Muscle of leg (tissue), 3 donors: ENCODE measurements at regions not wholly inside any gene's neighbourhood (a gene's known extent, or its start where the extent isn't known, plus 50 kb on each side); places are given as distances from the start of the nearest gene placed in this dataset.
"Not testable (repeated sequence)": the region's sequence is repeated elsewhere in the genome, so short reads cannot be mapped to it uniquely, and the experiment has no call there.

ENCODE experiments used
- DNase-seq: peaks from one replicate; pipeline ENCODE4 v3.0.0; 2013
- H3K27ac ChIP-seq: one replicate; pipeline ENCODE4 v1.5.1; 2013; ENCODE audit warnings: mild to moderate bottlenecking, low read length, control low read depth
- H3K27me3 ChIP-seq: one replicate; pipeline ENCODE4 v1.6.1; 2013; ENCODE audit warnings: low read length; ENCODE audit not compliant: control insufficient read depth, insufficient read depth
- H3K36me3 ChIP-seq: one replicate; pipeline ENCODE4 v1.6.1; 2013; ENCODE audit warnings: low read length; ENCODE audit not compliant: control insufficient read depth, insufficient read depth
- H3K4me1 ChIP-seq: one replicate; pipeline ENCODE4 v1.6.1; 2013; ENCODE audit warnings: low read length; ENCODE audit not compliant: control insufficient read depth, insufficient read depth
- H3K4me3 ChIP-seq: one replicate; pipeline ENCODE4 v1.5.1; 2013; ENCODE audit warnings: low read length, control low read depth
- H3K9me3 ChIP-seq: replicated peaks from 2 replicates; pipeline ENCODE4 v1.6.1; 2013; ENCODE audit warnings: low read depth, low read length; ENCODE audit not compliant: control insufficient read depth
- WGBS: methylation state at CpG from one replicate; pipeline ENCODE4 v1.1.5; 2013; ENCODE audit warnings: missing lambda C conversion rate; ENCODE audit not compliant: insufficient coverage; 5-methylcytosine and 5-hydroxymethylcytosine counted together

DNA sequence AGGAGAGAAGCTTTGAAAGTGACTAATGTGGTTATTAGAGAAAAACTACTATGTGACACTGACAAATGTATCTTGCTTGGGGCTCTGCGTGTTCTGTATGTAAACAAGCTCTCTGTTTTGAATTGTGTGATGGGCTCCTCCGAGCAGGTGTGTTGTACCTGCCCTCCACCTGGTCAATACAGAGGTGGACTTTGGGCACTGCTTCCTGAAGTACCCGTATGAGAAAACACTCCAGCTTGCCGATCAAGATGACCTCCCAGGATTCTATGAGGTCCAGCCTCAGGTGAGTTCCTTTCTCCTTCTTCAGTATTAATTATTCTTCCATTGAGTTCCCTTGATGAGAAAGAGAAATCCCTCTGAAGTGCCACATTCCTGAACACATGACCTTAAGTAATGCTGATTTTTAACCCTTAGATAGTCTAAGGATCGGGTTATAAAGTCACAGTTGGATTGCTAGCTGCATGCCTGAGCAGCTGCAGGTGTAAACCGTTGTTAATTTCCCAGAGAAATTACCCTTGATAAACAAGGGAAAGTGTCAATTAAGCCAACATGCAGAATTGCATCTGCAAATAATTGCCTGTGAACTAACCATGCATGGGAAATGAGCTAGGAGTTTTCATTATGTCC is 292.0 kb upstream of the NBPF12 start:
- WGBS, result no CpG with 5 or more reads among the region's 6 CpGs
- H3K27me3 ChIP-seq, H3K36me3 ChIP-seq, H3K4me3 ChIP-seq, H3K4me1 ChIP-seq, DNase-seq, H3K27ac ChIP-seq, H3K9me3 ChIP-seq: not testable (repeated sequence)

DNA sequence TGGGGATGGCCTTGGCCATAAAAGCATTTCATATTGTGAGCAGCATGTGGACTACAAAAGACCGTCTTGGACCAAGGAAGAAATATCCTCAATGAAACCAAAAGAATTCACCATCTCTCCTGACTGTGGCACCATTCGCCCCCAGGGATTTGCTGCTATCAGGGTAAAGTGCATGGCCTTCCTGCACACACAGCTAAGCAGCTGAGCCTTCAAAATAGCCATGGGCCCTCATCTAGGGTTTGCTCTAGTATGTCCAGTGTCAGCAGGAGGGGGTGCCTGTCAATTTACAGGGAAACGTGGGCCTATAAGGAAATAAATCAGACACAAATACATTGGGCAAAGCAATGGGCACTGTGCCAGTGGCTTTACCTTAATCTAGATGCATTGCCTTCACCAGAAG is 296.6 kb upstream of the NBPF12 start:
- H3K4me1 ChIP-seq, H3K36me3 ChIP-seq, H3K27me3 ChIP-seq, DNase-seq, H3K9me3 ChIP-seq, H3K4me3 ChIP-seq, H3K27ac ChIP-seq: not testable (repeated sequence)
- no CpG with 5 or more reads among the region's 3 CpGs for WGBS

GRCh38 chr1:146640671-146641070 is 297.5 kb upstream of the NBPF12 start:
- not testable (repeated sequence) for H3K4me3 ChIP-seq, H3K9me3 ChIP-seq, H3K27ac ChIP-seq, DNase-seq, H3K27me3 ChIP-seq, H3K4me1 ChIP-seq, H3K36me3 ChIP-seq
- WGBS, result 59% methylated on average over 3 of the region's 5 CpGs

- not testable (repeated sequence) for DNase-seq, H3K9me3 ChIP-seq, H3K4me1 ChIP-seq, H3K27me3 ChIP-seq, H3K4me3 ChIP-seq, H3K36me3 ChIP-seq, H3K27ac ChIP-seq
- no CpG with 5 or more reads among the region's 1 CpG for whole genome bisulfite sequencing
Observed at GRCh38 chr1:146630302-146630701, 307.8 kb upstream of the NBPF12 start.

GRCh38 chr1:146618582-146618981 is 319.5 kb upstream of the NBPF12 start:
- H3K4me3 ChIP-seq, H3K9me3 ChIP-seq, DNase-seq, H3K27ac ChIP-seq, H3K4me1 ChIP-seq, H3K36me3 ChIP-seq, H3K27me3 ChIP-seq: not testable (repeated sequence)
- no CpG with 5 or more reads among the region's 4 CpGs for WGBS

DNA sequence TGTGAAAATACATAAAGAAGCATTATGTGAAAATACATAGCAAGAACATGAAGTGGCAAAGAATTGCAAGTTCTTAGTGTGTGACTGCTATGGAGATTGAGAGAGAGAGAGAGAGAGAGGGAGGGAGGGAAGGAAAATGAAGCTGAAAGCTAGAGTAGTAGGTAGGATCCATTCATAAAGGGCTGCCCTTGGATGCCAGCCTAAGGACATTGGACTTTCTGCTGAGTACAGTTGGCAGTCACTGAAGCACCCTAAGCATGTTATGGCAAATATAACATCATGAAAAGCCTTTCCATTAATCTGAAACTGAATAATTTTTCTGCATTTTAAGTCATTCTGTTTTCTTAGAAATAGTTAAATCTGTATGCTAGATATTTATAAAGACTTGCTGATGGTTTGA is 333.4 kb upstream of the NBPF12 start:
- not testable (repeated sequence) for DNase-seq, H3K4me1 ChIP-seq, H3K36me3 ChIP-seq, H3K9me3 ChIP-seq, H3K27ac ChIP-seq, H3K4me3 ChIP-seq, H3K27me3 ChIP-seq

DNA sequence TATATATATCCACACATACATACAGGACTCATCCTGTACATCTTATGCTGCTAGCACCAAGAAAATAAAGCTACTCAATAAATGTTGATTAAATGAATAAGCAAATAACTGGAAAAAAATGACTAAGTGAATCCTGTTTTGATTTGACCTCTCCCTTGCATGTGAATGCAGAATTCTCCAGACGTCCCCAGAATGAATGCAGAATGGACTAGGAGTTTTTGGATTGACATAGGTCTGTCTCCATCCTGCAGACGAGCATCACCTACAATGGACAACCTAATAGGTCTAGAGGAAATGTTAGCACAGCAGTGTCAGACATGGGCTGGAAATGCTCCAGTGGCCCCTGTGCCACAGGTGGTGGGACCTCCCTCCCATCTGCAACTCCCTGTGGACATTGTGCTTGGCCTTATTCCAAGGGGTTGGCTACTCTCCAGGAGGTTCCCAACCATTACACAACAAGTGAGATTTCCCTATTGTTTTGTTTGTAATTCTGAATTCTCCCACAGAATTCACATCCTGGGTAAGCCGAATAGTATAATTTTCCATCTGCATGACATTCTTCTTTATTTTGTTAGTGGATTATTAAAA is 337.3 kb upstream of the NBPF12 start:
- not testable (repeated sequence) for H3K4me3 ChIP-seq, H3K9me3 ChIP-seq, H3K27ac ChIP-seq, H3K36me3 ChIP-seq, H3K4me1 ChIP-seq, H3K27me3 ChIP-seq, DNase-seq
- no CpG with 5 or more reads among the region's 3 CpGs for WGBS

- H3K27me3 ChIP-seq, H3K4me1 ChIP-seq, H3K36me3 ChIP-seq, H3K9me3 ChIP-seq, H3K27ac ChIP-seq, H3K4me3 ChIP-seq, DNase-seq: not testable (repeated sequence)
- WGBS, result no CpG with 5 or more reads among the region's 3 CpGs
Observed at GRCh38 chr1:146599906-146600305, 338.2 kb upstream of the NBPF12 start.

GRCh38 chr1:146581229-146581628 is 352.4 kb upstream of the NOTCH2NLA start:
- H3K4me3 ChIP-seq, H3K36me3 ChIP-seq, H3K27me3 ChIP-seq, H3K9me3 ChIP-seq, H3K4me1 ChIP-seq, H3K27ac ChIP-seq, DNase-seq: not testable (repeated sequence)
- no CpG with 5 or more reads among the region's 1 CpG for WGBS

DNA sequence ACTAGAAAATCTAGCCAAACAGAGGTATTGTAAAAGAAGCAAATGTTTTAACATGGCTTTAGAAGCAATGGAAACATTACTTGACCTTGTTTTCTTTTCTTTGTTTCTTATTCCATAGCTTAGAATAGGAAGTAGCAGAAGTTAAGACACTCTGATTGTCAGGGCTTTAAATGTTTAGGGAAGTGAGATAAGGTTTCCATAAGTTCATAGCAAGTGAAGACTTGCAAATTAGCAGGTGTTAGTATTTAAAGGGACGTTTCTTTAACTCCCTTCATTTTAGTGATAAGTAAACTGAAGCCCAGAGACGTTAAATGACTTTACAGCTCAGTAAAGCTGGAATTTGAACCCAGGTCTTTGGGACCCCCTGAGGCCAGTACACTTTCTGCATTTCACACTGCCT is 338.7 kb upstream of the NOTCH2NLA start:
- H3K4me1 ChIP-seq, H3K4me3 ChIP-seq, H3K27me3 ChIP-seq, H3K27ac ChIP-seq, H3K36me3 ChIP-seq, DNase-seq, H3K9me3 ChIP-seq: not testable (repeated sequence)
- no CpG with 5 or more reads among the region's 2 CpGs for WGBS

DNA sequence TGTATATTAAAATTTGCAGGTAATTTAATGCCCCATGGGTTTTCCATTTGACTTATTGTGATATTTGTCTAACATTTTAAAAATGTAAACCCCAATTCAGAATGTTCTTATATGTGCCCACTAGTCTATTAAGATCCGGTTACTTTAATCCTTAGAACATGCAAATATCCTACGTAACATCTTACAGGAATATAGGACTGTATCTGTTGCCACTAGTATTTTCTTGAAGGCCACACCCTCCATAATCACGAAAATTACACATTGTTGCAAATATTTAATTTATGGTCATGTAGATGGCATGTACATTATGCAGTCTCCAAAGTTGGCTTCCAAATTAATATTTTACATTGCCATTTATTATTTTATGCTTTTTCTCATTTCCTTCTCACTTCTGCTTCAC is 329.2 kb upstream of the NOTCH2NLA start:
- no CpG with 5 or more reads among the region's 3 CpGs for WGBS

More for the DNA sequence above, 329.2 kb upstream of the NOTCH2NLA start:
- not testable (repeated sequence) for H3K36me3 ChIP-seq, H3K27ac ChIP-seq, H3K4me1 ChIP-seq, H3K9me3 ChIP-seq, H3K4me3 ChIP-seq, DNase-seq, H3K27me3 ChIP-seq
